NCI-H510A treated with DMSO at 0.1 percent for 48 hours (cell line): ENCODE measurements at regions not wholly inside any gene's neighbourhood (a gene's known extent, or its start where the extent isn't known, plus 50 kb on each side); places are given as distances from the start of the nearest gene placed in this dataset.
"Not testable (repeated sequence)": the region's sequence is repeated elsewhere in the genome, so short reads cannot be mapped to it uniquely, and the experiment has no call there.

Experiments used
- DNase-seq: peaks from one replicate; lab custom pipeline; 2025; lab: John Stamatoyannopoulos, UW

DNA sequence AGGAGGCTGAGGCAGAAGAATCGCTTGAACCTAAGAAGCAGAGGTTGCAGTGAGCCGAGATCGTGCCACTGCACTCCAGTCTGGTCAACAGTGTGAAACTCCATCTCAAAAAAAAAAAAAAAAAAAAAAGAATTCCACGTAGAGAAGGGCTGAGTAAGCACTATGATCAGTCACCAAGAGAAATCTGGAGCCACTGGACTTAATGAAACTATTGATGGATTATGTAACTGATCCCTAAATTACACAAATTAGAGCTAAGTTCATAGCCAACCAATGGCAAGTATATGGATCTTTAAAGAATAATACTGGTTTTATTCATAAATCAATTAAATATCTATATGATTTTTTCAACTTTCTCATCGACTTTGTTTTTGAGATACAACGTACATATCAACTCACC is 72.2 kb upstream of the ABLIM1 start:
- no peak for DNase-seq

DNA sequence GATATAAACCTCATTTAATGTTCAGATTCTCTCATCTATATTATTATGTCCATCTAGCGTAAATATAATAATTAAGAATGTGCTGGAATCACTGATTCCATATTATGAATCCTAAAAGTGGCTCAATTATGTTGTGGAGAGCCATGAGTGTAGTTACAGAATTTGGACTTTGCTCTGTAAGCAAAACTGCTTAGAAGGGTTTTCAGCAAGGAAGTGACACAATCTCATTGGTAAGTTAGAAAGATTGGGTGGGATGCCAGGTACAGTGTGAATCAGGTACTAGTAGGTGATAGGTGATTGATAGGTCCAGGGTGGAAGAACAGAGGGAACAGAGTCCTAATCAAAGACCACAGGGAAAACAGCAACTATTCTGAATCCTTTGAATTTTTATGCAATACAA is 74.9 kb upstream of the ABLIM1 start:
- DNase-seq, result no peak

DNA sequence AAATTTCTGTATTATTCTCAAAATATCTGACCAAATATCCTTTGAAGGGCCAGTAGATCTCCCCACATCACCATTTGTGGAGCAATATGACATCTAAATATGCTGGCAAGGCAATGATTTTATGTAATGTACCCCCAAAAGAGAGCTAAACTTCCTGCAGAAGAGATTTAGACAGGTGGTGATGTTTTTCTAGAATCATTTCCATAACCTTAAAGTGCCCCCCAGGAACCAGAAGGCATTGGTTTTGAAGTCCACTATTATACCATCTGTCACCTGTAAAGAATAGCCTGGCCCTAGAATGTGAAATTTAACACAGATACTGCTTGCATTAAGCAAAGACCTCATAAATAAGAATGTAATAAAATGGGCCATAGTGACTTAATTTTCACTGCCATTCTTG is 77.9 kb upstream of the ABLIM1 start:
- DNase-seq, result no peak

DNA sequence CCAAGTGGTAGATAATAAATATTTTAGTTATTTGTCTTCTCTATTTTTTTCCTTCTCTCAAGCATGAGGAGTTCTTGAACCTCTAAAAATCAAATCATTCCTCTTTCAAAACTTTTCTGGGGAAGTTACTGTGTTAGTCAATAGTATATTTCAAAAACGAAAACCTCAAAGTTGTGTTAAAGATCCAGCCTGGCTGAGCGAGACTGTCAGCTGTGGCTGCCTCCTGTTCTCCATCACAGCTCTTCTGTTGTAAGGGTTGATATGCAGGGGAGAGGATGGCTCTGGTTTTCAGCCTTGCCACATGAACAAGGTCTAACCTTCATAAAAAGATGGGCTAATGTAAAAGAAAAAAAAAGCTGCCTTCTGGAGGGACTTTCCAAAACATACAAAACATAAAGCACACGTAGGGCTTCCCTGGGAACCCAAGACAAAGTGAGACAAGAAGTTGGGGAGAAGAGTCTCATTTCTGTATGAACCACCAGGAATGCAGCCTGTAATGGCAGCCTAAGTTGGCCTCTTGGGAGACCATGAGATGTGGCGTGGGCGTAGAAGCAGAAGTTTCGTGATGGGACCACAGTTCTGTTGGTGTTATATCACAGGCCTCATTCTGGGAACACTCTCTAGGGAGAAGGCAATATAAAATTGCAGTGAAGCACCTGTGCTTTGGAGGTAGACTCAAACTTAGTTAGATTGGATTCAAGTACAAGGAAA is 77.9 kb upstream of the FHIP2A start:
- no peak for DNase-seq

DNA sequence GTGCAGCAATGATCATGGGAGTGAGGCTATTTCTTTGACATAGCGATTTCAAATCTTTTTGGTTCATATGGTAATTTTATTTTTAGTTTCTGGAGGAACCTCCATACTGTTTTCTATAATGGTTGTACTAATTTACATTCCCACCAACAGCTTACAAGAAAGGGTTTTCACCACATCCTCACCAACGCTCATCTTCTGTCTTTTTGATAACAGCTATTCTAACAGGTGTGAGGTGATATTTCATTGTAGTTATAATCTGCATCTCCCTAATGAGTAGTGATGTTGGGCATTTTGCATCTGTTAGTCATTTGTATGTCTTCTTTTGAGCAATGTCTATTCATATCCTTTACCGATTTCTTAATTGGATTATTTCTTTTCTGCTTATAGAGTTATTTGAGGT is 75.0 kb upstream of the FHIP2A start:
- DNase-seq, result no peak

DNA sequence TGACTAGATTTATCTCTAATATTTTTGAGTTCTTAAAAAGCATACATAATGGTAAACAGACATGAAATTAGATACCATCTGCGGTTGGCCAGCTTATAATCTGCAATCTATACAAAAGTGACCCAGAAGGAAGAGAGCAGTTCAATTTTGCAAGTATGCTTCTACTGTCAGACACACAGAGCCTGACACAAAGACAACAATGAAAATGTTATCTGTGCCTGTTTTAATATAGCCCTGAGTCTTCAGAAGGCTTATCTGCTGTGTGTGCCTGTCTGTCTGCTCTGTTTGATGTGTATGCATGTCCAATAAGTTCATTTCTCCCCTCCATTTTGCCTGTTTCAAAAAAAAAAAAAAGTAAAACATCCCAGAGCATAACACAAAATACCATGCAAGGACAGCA is 73.3 kb upstream of the FHIP2A start:
- DNase-seq, result no peak

DNA sequence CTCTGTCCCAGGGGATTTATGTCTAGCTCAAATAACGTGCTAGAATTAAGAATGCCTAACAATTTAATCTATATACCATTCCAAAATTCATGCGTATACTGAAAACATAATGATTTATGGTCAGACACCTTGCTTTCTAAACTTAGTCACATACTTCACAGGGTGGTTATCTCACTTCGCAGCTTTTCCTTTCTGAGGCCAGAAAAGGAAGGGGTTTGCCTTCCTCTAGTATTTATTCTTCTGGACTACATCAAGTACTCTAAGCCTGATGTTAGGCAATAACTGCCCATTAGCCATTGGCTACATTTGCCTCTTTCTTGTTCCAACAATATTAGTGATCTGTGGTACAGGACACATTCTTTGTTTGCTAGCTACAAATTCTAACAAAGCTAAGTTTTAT is 72.6 kb upstream of the FHIP2A start:
- no peak for DNase-seq

DNA sequence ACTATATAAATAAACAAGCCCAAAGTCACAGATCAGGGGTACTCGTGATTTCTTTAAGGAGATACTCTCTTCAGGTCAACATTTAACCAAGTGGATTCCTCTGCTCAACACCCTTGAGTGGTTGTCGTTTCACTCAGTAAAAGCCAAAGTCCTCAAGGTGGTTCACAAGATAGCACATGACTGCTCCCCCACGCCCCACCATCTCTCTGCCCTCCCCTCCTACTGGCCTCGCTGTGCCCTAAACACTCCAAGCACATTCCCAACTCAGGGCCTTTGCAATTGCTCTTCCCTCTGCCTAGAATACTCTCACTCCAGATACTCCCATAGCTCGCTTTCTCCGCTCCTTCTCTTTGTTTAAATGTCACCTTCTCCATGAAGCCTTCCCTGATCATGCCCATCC is 72.1 kb upstream of the FHIP2A start:
- no peak for DNase-seq

DNA sequence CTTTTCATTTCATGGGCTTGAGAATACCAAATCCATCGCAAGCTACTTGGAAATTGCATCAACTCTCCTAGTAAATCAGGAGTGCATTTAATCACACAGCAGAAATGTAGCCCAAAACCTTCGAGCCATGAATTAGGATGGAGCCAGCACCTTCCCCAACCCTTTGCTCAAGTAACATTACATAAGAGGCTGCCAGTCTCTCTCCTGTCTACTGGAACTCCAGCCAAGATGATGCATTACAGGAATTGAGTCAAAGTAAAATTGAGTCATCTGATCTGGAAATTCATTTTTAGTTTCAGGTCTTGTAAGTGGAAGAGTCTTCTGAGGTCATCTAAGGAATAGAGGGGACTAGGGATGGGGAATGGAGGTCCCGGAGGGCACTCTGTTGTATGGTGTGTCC is 69.7 kb upstream of the FHIP2A start:
- DNase-seq, result no peak

DNA sequence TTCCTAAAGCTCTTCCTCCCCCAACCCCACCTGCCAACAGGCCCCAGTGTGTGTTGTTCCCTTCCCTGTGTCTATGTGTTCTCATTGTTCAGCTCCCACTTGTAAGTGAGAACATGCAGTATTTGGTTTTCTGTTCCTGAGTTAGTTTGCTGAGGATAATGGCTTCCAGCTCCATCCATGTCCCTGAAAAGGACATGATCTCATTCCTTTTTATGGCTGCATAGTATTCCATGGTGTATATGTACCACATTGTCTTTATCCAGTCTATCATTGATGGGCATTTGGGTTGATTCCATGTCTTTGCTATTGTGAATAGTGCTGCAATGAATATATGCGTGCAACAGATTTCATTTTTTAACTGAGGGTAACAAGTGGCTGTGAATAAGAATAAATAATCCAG is 69.0 kb upstream of the FHIP2A start:
- not testable (repeated sequence) for DNase-seq

DNA sequence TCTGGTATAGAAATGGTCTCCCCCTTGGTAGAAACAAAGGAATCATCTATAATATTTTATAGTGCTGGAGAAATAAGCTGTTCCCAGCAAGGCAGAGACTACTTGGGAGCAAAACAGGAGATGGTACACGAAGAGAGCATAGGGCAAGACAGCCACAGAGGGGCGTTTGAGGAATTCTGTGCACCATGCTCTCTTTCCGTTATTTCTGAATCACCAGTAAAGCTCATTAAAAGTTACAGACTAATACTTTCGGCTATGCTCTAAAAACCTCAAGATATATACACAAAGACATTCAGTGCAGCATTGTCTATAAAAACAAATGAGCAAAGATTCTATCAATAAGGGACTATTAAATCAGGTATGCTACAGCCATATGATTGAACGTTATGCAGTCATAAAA is 68.5 kb upstream of the FHIP2A start:
- DNase-seq, result no peak

DNA sequence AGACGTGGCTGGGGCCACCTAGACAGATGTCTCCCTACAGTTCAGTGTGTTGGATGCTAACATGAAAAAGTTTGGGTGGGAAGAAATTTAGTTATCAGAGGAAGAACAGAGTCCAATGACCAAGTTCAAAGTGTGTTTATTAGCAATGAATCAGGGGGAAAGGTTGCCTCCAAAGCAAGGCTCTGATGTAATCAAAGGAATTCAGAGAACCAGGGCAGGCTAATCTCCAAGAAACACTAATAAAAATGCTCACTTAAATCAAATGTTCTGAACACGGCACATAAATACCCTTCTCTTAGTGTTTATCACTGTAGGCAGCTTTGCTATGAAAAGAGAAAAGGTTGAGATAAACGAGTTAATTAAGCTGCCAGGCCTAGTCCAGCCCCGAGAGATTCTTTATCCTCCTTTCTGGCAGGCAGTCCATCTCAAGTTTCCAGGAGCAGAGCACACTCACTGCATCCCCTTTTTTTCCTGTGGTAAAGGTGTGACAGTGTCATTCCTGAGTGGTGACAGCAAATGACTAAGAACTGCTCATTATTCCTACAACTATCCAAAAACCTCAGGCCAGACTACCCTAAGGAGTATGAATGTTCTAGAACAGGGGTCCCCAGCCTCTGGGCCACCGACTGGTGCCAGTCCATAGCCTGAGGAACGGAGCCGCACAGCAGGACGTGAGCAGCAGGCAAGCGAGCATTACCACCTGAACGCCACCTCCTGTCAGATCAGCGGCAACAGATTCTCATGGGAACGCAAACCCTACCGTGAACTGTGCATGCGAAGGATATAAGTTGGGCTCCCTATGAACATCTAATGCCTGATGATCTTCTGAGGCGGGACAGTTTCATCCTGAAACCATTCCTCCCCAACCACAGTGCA is 66.9 kb upstream of the FHIP2A start:
- DNase-seq, result no peak

DNA sequence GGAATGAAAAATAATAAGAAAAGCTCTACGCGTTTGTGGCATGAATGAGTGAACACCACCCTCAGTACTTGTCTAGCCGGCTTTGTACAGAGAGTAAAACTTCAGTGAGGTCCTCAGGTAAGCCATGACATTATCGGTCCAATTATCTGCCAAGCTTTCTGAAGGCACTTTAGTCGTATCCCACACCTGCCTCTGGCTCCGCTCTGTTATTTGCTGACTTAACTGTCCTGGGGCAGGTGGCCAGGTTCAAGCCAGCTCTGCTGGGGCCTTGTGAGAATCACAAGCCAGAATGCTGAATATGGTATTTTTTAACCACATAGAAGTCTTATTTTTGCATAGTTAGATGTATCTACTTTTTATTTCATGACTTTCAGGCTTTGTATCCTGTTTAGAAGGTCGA is 66.0 kb upstream of the FHIP2A start:
- peak; percentile 67 for DNase-seq

DNA sequence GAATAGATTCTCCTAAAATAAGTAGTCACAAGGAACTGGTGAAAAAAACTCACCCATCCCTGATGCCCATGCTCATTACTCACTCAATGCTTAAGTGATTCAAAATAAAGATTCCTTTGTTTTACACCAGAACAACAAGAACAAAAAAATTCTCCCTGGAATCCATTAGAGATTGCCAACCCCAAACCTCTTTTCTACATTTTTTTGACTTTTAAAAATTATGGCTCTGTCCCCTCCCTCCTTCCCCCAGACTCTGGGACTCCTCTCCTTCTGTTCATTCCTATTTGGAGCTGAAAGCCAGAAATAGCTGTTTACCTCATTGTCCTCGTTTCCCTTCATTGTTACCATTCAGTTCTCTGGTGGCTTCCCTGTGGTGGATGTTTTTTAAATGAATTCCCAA is 63.2 kb upstream of the FHIP2A start:
- no peak for DNase-seq

DNA sequence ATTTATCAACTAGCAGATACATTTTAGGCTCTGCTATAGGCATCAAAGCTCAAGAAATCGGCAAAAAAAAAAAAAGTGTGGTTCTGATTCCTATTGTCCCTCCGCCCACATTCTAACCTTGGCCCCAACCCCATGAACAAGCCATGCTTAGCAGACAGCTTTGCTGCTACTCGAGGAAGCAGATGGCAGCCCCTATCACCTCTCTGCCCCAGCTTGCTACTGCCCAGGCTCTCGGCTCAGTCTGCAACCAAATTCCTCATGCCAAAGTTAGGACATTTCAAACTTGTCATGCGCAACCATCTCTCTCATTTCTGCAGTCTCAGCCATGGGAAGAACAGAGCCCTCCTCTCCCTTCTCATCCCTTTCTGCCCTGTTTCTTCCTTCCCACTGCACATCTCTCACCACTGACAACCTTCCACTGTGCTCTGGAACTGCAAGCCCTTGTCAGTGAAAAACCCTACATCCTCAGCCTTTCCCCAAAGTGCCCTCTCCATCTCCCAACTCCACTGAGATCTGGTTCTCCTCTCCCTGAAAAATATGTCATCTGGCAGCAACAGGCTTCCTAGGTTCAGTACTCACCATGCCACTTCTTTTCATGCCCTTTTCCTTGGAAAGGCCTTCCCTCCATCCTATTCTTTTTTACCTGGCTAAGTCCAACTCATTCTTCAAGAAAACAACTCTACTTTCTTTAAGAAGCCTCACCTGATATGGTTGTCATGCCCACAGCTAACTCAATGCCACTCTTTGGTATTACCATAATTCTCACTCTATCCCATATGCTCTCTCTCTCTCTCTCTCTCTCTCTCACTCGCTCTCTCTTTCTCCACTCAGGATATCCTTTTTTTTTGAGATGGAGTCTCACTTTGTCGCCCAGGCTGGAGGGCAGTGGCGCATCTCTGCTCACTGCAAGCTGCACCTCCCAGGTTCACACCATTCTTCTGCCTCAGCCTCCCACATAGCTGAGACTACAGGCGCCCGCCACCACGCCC is 60.1 kb upstream of the FHIP2A start:
- no peak for DNase-seq

DNA sequence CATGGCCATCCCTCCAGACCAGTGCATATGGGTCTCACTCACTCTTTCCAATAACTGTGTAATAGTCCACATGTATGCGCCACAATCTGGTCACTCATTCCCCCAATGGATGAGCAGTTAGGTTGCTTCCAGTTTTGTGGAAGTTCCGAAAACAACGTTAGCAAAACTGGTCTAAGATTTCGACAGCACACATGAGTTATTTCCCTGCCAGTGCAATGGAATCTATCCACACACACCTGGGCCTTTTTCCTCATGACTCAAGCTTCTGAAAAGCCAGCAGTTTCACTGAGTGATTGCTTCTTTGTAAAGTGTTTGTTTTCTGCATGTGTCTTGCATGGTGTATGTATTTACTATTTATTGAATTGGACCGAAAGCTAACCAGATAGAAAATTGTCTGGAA is 58.8 kb upstream of the FHIP2A start:
- no peak for DNase-seq

DNA sequence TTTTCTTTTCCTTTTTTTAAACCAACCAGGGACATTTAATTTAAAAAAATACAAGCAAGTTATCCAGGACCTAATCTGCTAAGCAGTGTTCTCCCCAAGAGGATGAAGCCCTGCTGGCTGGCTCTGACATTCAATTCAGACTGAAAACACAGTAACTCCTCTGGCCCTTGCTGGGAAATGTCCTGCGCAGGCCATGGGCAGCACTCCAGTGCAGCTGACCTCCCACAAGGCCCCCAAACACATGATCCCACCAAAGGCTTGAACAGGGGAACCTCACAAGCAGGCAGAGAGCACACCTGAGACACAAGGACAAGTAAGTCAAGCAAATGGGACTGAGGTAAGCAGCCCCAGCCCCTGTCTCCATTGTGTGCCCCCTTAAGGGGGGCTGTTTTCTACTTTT is 56.9 kb upstream of the FHIP2A start:
- DNase-seq, result no peak

DNA sequence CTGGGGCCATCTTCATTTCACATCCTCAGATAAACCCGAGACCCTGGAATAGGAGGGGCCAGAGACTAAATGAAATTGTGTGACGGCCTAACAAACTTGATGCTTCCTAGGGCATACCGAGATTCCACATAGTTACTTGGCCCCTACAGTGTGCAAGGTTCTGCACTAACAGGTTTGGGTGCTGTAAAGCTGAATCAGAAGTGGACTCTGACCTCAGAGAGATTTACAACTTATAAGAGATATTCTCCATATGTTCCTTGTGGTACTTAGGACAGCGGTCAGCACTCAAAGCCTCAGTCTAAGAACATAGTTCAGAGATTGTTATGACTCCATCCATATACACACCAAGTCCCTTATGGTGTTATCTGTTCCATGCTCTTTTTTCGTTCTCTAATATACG is 55.1 kb upstream of the FHIP2A start:
- DNase-seq, result peak; percentile 40

DNA sequence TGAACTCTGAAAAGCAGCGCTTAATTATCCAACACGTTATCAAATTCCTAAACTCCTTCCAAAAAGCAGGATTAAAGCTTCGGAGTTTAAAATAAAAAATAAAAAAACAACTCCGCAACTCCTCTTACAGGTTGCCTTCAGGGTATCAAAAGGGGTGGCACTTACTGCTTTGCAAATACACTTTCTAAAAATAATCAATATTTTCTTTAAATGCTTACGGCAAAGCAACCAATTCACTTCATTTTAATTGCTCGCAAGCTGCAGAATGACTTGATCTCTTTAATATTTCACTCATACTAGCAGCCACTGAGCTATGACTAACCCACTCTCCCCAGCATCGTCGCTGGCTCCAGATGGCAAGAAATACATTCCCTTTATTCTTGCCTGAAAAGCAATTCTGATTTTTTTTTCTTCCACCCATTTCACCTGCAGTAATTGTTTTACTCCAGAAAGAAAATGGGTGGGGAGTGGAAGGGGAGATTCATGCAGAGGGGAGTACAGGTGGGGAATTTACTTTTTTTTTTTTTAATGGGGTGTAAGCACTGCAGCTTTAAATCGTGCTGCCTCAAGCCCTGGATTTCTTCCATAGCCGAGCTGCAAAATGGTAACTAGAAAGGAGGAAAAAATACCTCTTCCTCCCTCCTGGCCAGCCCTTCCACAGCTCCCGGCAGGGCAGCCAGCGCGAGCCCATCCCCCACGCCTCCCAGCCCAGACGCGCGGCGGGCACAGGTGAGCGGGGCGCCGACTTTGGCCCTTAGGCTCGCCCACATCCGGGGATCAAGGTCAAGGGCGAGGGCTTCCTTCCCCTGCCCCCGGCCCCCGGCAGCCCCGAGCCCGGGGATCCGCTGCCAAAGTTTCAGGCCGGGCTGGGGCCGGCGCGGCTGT is 54.2 kb upstream of the FHIP2A start:
- DNase-seq, result peak; percentile 52

DNA sequence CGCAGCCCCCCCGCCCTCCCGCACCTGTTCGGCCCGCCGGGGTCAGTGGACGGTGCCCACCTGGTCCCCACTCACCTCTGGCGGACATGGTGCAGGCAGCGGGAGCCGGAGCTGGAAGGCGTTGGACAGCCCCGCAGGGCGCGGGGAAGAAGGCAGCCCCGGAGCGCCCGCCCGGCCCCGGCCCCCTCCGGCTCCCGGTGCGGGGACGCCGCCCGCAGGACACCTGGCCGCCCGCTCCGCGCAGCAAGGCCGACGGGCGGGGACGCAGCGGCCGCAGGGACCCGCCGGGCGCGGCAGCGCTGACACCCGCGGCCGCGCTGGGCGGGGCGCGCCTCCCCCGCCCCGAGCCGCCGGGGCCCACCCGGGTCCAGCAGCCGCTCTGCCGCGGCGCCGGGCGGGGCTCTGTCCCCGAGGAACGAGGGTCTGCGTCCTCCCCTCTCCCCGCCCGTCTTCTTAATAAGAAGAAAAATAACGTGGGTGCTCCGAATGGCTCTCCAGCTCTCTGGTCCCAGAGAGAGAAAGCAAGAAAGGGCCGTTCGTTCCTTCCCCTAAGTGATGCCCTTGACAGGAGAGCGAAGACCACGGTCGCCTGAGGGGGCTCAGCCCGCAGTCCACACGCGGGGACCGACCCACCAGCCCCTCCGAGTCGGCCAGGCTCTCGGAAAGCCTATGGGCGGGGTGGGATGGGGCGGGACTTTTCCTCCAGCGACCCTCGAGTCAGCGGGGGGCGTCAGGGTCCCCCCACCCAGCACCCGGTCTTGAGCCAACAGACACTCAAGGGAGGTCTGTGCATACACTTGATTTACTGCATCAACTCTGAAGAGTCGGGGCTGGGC is 53.4 kb upstream of the FHIP2A start:
- no peak for DNase-seq

DNA sequence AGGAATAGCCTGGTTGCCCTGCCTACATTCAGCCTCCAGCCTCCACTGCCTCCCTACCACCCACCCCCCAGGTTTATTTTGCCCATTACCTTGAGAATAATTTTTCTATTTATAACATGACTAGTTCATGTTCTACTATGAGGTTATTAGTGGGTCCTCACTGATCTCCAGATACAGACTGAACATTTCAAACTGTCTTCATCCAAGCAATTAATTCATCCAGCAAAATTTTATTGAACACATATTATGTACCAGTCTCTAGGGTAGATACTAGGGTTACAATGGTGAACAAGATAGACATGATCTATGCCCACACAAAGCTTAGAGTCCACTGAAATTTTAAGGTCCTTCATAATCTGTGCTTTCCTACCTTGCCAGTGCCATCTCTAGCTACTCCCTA is 51.6 kb upstream of the FHIP2A start:
- DNase-seq, result no peak
